ENCODE measurements at regions not wholly inside any gene's neighbourhood (a gene's known extent, or its start where the extent isn't known, plus 50 kb on each side); places are given as distances from the start of the nearest gene placed in this dataset.
A peak's percentile ranks its signal among the peaks of the same experiment; 100 is the strongest.

- no peak for DNase-seq (ENCODE audit: low read depth)
Measured at GRCh38 chr1:29845910-29846309, 609.6 kb downstream of the PTPRU start.

GRCh38 chr1:29842130-29842529 is 605.8 kb downstream of the PTPRU start:
- no peak for DNase-seq (ENCODE audit: low read depth)

GRCh38 chr1:29839726-29840125 is 603.4 kb downstream of the PTPRU start:
- DNase-seq (ENCODE audit: low read depth): no peak

GRCh38 chr1:29838738-29839320 is 602.5 kb downstream of the PTPRU start:
- peak; percentile 21 for DNase-seq (ENCODE audit: low read depth)

GRCh38 chr1:29836651-29837646 is 600.6 kb downstream of the PTPRU start:
- DNase-seq (ENCODE audit: low read depth): no peak

GRCh38 chr1:29835874-29836273 is 599.6 kb downstream of the PTPRU start:
- peak; percentile 4 for DNase-seq (ENCODE audit: low read depth)

- DNase-seq (ENCODE audit: low read depth): no peak
Measured at GRCh38 chr1:29835406-29835805, 599.1 kb downstream of the PTPRU start.

GRCh38 chr1:29833581-29833980 is 597.3 kb downstream of the PTPRU start:
- no peak for DNase-seq (ENCODE audit: low read depth)

GRCh38 chr1:29832936-29833335 is 596.6 kb downstream of the PTPRU start:
- no peak for DNase-seq (ENCODE audit: low read depth)

GRCh38 chr1:29832471-29832870 is 596.1 kb downstream of the PTPRU start:
- no peak for DNase-seq (ENCODE audit: low read depth)

- peak; percentile 73 for DNase-seq (ENCODE audit: low read depth)
Measured at GRCh38 chr1:29831500-29832117, 595.3 kb downstream of the PTPRU start.

GRCh38 chr1:29830916-29831315 is 594.6 kb downstream of the PTPRU start:
- no peak for DNase-seq (ENCODE audit: low read depth)

- DNase-seq (ENCODE audit: low read depth): no peak
Measured at GRCh38 chr1:29830383-29830782, 594.1 kb downstream of the PTPRU start.

- no peak for DNase-seq (ENCODE audit: low read depth)
Measured at GRCh38 chr1:29829448-29830344, 593.4 kb downstream of the PTPRU start.

- no peak for DNase-seq (ENCODE audit: low read depth)
Measured at GRCh38 chr1:29828526-29829447, 592.5 kb downstream of the PTPRU start.

- DNase-seq (ENCODE audit: low read depth): no peak
Measured at GRCh38 chr1:29827801-29828525, 591.6 kb downstream of the PTPRU start.

GRCh38 chr1:29827237-29827750 is 591.0 kb downstream of the PTPRU start:
- DNase-seq (ENCODE audit: low read depth): no peak

GRCh38 chr1:29826646-29827045 is 590.3 kb downstream of the PTPRU start:
- no peak for DNase-seq (ENCODE audit: low read depth)

- DNase-seq (ENCODE audit: low read depth): no peak
Measured at GRCh38 chr1:29825941-29826415, 589.7 kb downstream of the PTPRU start.

Measured in renal cortical epithelial cell (primary cell).